MCF 10A (cell line): ENCODE measurements at regions not wholly inside any gene's neighbourhood (a gene's known extent, or its start where the extent isn't known, plus 50 kb on each side); places are given as distances from the start of the nearest gene placed in this dataset.
A peak's percentile ranks its signal among the peaks of the same experiment; 100 is the strongest.

Source experiments
- BruUV-seq: library from RNA; stranded (reverse); fragments of 400-500 nt; replicated peaks from 2 replicates; lab custom pipeline; 2021; lab: Mats Ljungman, UMichigan
- CTCF ChIA-PET: fragments of 300-600 bp; sonication (Branson Sonifier 250); formaldehyde crosslinking; extraction: SDS; loops from one replicate; lab custom pipeline; 2021; ENCODE audit warnings: antibody characterized with exemption, inconsistent platforms; lab: Yijun Ruan, JAX
- POLR2A ChIA-PET: fragments of 300-600, 350-650 bp; sonication (Branson Sonifier 250); formaldehyde crosslinking; extraction: SDS; loops from one replicate; lab custom pipeline; 2020; ENCODE audit warnings: antibody characterized with exemption, inconsistent platforms; lab: Yijun Ruan, JAX
- DNase-seq: peaks from one replicate; pipeline ENCODE4 v3.0.0-alpha.2; 2018; ENCODE audit not compliant: unreplicated experiment
- H3K27ac Mint-ChIP-seq: one replicate; pipeline ENCODE4 v1.8.0; 2022; ENCODE audit warnings: mild to moderate bottlenecking, low read depth, mixed read lengths; ENCODE audit not compliant: unreplicated experiment
- H3K27me3 Mint-ChIP-seq: one replicate; pipeline ENCODE4 v1.8.0; 2022; ENCODE audit warnings: mixed read lengths; ENCODE audit not compliant: insufficient read depth, unreplicated experiment
- H3K36me3 Mint-ChIP-seq: one replicate; pipeline ENCODE4 v1.8.0; 2022; ENCODE audit warnings: mild to moderate bottlenecking, moderate library complexity, mixed read lengths; ENCODE audit not compliant: insufficient read depth, unreplicated experiment
- H3K4me1 Mint-ChIP-seq: one replicate; pipeline ENCODE4 v1.8.0; 2022; ENCODE audit warnings: mixed read lengths; ENCODE audit not compliant: insufficient read depth, unreplicated experiment
- H3K4me3 Mint-ChIP-seq: one replicate; pipeline ENCODE4 v1.8.0; 2022; ENCODE audit warnings: mild to moderate bottlenecking, moderate library complexity, mixed read lengths; ENCODE audit not compliant: unreplicated experiment
- H3K9me3 Mint-ChIP-seq: one replicate; pipeline ENCODE4 v1.8.0; 2022; ENCODE audit warnings: mixed read lengths; ENCODE audit not compliant: unreplicated experiment
- intact Hi-C: fragments of 100-400 bp; cut with micrococcal nuclease; formaldehyde crosslinking; loops from 2 replicates; pipeline ENCODE4 v1.14.1; 2022
- TF ChIP-seq, protein P1 (sequence below): fragments of 200-600 bp; IDR thresholded peaks from one replicate; pipeline ENCODE4 v1.8.0; 2022; ENCODE audit warnings: antibody characterized with exemption, mild to moderate bottlenecking; ENCODE audit not compliant: unreplicated experiment

DNA sequence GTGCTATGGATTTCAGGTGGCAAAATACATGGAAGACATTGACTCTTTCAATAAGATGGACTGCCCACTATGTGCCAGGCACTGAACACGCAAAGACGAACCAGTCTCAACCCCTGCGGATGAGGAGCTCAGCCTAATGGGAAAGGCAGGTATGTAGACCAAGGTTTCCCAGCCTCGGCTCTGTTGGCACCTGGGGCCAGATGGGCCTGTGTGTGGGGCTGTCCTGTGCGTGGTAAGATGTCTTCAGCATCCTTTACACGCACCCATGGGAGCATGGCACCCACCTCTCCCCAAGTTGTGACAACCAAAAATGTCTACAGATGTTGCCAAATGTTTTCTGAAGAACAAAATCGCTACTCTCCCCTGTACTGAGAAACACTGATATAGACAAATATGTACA, 82.6 kb upstream of the FOXQ1 start:
- Mint-ChIP-seq H3K4me1 (peaks cover 19% of the 10 kb centered on the region), H3K27ac (no peak overlapping the region), H3K4me3 (no peak overlapping the region), H3K36me3 (peaks cover 11% of the 10 kb centered on the region), H3K9me3 (no peaks in the 10 kb centered on the region), H3K27me3 (no peaks in the 10 kb centered on the region)
- intact Hi-C loops, result no loop called here
- BruUV-seq, result no TSS peak
- POLR2A ChIA-PET, result no interaction called here
- no peak for DNase-seq
- TF ChIP-seq, protein P1, sequence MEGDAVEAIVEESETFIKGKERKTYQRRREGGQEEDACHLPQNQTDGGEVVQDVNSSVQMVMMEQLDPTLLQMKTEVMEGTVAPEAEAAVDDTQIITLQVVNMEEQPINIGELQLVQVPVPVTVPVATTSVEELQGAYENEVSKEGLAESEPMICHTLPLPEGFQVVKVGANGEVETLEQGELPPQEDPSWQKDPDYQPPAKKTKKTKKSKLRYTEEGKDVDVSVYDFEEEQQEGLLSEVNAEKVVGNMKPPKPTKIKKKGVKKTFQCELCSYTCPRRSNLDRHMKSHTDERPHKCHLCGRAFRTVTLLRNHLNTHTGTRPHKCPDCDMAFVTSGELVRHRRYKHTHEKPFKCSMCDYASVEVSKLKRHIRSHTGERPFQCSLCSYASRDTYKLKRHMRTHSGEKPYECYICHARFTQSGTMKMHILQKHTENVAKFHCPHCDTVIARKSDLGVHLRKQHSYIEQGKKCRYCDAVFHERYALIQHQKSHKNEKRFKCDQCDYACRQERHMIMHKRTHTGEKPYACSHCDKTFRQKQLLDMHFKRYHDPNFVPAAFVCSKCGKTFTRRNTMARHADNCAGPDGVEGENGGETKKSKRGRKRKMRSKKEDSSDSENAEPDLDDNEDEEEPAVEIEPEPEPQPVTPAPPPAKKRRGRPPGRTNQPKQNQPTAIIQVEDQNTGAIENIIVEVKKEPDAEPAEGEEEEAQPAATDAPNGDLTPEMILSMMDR, result no peak
- CTCF ChIA-PET, result no interaction called here

DNA sequence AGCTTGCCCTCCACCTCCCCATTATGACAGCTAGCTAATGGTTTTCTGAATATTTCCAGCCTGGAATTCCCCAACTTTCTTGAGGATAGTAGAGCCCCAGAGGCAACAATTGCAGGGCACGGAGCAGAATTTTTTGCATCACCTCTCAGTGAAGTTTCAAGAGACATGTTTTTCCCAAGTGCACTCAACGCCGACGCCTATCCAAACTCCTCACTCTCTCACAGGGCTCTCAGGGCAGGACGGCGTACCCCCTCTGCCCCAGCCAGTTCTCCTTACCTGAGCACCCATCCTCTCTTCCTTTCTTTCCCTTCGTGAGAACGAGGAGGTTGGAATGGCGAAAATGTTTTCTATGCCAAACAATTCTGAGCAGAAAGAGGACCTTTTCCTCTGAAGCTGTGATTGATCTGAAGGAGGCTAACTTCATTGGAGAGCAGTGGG, 83.1 kb upstream of the FOXQ1 start:
- intact Hi-C loops, result no loop called here
- H3K27me3 Mint-ChIP-seq, result no peaks in the 10 kb centered on the region
- ChIA-PET POLR2A (interaction anchor here (0.8 to 1.9 kb wide), 2 partner anchors 16 to 219 kb away, joined by 3 to 4 read pairs; no protein-coding TSS in a partner anchor), CTCF (interaction anchor here (0.5 to 0.8 kb wide), 6 partner anchors 11 to 626 kb away, joined by 3 to 4 read pairs (median 3); no protein-coding TSS in a partner anchor)
- peaks cover 19% of the 10 kb centered on the region for H3K4me1 Mint-ChIP-seq
- no peak overlapping the region for H3K27ac Mint-ChIP-seq
- TF ChIP-seq, protein P1, result no peak
- peak overlapping the region; percentile 21 for H3K4me3 Mint-ChIP-seq
- BruUV-seq, result no TSS peak
- no peaks in the 10 kb centered on the region for H3K9me3 Mint-ChIP-seq
- DNase-seq, result no peak
- H3K36me3 Mint-ChIP-seq, result peaks cover 11% of the 10 kb centered on the region

DNA sequence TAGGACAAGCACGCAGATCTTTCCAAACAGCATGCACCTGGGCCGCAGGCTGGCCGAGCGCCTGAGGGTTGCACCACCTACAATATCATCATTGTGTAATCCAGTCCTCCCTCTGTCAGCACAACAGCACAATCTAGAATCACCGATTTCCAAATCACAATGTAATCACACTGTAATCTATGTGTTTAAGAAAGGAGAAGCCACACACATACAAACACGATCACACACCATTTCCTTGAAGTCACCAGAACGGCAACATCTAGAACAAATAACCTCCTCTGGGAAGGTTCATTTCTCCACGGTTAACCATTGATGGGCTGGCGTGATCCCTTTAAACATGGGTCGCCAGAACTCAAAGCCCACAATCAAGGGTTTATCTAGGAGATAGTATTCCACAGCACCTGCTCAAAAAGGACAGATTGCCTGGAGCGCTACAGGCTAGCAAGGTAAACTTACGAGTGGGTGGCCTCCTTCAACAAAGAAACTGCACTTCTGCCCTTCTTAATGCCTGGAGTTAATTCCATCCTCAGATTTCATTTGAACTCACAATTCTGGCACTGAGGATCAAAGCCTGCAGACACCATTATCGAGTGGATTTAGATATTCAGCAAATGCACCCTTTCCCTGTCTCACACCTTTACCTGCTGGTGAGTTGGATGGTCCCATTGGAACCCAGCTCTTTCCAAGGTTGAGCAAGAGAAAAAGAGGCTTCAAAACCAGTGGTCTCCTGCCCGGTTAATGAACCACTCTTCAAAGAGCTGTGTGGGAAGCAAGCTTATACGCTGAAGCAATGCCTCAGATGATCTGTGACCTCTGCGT, 83.8 kb upstream of the FOXQ1 start:
- H3K9me3 Mint-ChIP-seq, result no peaks in the 10 kb centered on the region
- POLR2A ChIA-PET, result interaction anchor here (0.5 to 1.9 kb wide), 5 partner anchors 15 to 277 kb away, joined by 3 to 4 read pairs (median 3); no protein-coding TSS in a partner anchor
- H3K27ac Mint-ChIP-seq, result no peak overlapping the region
- H3K36me3 Mint-ChIP-seq, result peaks cover 11% of the 10 kb centered on the region
- DNase-seq, result peak; percentile 65
- intact Hi-C loops, result no loop called here
- no peak overlapping the region for H3K4me3 Mint-ChIP-seq
- no TSS peak for BruUV-seq
- CTCF ChIA-PET, result interaction anchor here (0.5 to 0.8 kb wide), 6 partner anchors 11 to 627 kb away, joined by 3 to 4 read pairs (median 3); no protein-coding TSS in a partner anchor
- peaks cover 19% of the 10 kb centered on the region for H3K4me1 Mint-ChIP-seq
- H3K27me3 Mint-ChIP-seq, result no peaks in the 10 kb centered on the region
- TF ChIP-seq, protein P1, result no peak

DNA sequence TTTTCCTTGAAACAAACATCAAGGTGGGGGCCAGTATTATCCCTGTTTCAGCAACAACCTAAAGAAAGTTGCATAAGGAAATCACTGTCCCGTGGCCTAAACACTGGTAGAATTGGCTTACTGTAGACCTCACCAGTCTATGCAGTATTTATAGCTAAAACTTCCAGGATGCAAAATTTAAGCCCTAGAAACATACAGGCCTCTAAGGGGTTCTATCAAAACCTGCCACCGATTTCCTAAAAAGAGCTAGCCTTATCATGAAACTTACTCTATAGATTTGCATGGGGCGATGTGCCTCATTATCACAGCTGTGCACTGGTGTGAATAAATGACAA, 84.3 kb upstream of the FOXQ1 start:
- intact Hi-C loops, result no loop called here
- no peak for DNase-seq
- Mint-ChIP-seq H3K4me3 (no peak overlapping the region), H3K27me3 (no peaks in the 10 kb centered on the region), H3K36me3 (peaks cover 11% of the 10 kb centered on the region), H3K9me3 (no peaks in the 10 kb centered on the region), H3K4me1 (peaks cover 19% of the 10 kb centered on the region), H3K27ac (no peak overlapping the region)
- TF ChIP-seq, protein P1, result no peak
- no TSS peak for BruUV-seq
- CTCF ChIA-PET, result no interaction called here
- POLR2A ChIA-PET, result interaction anchor here (0.5 to 1.9 kb wide), 5 partner anchors 13 to 276 kb away, joined by 3 to 4 read pairs (median 3); no protein-coding TSS in a partner anchor
